ENCODE measurements at regions not wholly inside any gene's neighbourhood (a gene's known extent, or its start where the extent isn't known, plus 50 kb on each side); places are given as distances from the start of the nearest gene placed in this dataset.

DNA sequence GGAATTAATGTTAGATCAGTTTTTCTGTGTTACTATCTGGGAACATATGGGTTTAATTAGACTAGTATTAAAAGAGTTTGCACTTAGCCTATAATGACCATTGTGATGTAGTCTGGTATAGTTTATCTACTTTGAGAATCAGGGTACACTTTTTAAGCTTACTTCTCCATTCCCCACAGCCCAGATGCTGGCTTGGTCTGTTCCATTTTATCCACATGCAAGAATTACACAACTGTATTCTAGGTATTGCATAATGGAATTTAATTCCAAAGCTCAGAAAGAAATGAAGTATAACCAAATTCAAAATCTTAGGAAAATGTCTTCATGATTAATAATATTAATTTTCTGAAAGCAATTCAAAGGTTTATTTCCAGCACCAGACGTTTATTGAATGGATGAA is 122.2 kb upstream of the PDGFD start (continued):
- no peak for TF ChIP-seq ESRRA (IDR thresholded peaks at IDR 0.05; ENCODE audit: borderline replicate concordance, low read depth)

- no peak overlapping the region for H2AFZ ChIP-seq (ENCODE audit: low read depth, low read length)
- no peak for ATAC-seq
- H3K9me1 ChIP-seq (ENCODE audit: control insufficient read depth, insufficient read depth, low read length) = no peaks in the 10 kb centered on the region
- no peaks in the 10 kb centered on the region for H3K27me3 ChIP-seq (ENCODE audit: control insufficient read depth in 2 of 2, insufficient read depth in 2 of 2, low read length in 2 of 2)
- no peak overlapping the region for H3K27ac ChIP-seq (ENCODE audit: extremely low read depth, low read depth, low read length)
- no peak for TF ChIP-seq NR2F6 (CRISPR knock-in tag; IDR thresholded peaks at IDR 0.05)
- TF ChIP-seq HMGXB4 (CRISPR knock-in tag; IDR thresholded peaks at IDR 0.05) = no peak
- no peak for TF ChIP-seq MECOM (CRISPR knock-in tag; IDR thresholded peaks at IDR 0.05)
- TF ChIP-seq CEBPB (tag; IDR thresholded peaks at IDR 0.05) = peak; percentile 41; the same call in 1 of the 2 replicates
- TF ChIP-seq CEBPG (CRISPR knock-in tag; IDR thresholded peaks at IDR 0.05) = no peak
- TF ChIP-seq CEBPG (tag; conservative IDR thresholded peaks at IDR 0.05 in 1 of 2, IDR thresholded peaks at IDR 0.05 in 1 of 2) = peak in 1 of 2 experiments; percentile 74; a peak in 2 of 4 replicates
- no peaks in the 10 kb centered on the region for H3K79me2 ChIP-seq (ENCODE audit: control insufficient read depth, insufficient read depth, low read length)
- intact Hi-C loops (cut with micrococcal nuclease) = no loop called here
- FAIRE-seq = no peak
- ChIA-PET CTCF (ENCODE audit: low intra/inter-chr PET ratio) (no interaction called here), POLR2A (no interaction called here)
- in situ Hi-C loops (cut with MboI) = no loop called here
- no peaks in the 10 kb centered on the region for H4K20me1 ChIP-seq (replicated peaks; ENCODE audit: control insufficient read depth, insufficient read depth, low read length)
- no TSS peak for BruUV-seq (replicated peaks)
- no peaks in the 10 kb centered on the region for H3K9me3 ChIP-seq (replicated peaks; ENCODE audit: control insufficient read depth, insufficient read depth, low read depth, low read length)
- H3K4me3 ChIP-seq = no peak overlapping the region
- no peak for DNase-seq (ENCODE audit: extremely low read depth in 1 of 4, low spot score in 3 of 4)
- H3K9ac ChIP-seq (ENCODE audit: insufficient read depth in 1 of 2, low read depth in 2 of 2, low read length in 2 of 2) = no peak overlapping the region
- H3K36me3 ChIP-seq (ENCODE audit: control insufficient read depth, insufficient read depth, low read length) = no peaks in the 10 kb centered on the region
- no peaks in the 10 kb centered on the region for H3K4me1 ChIP-seq (replicated peaks in 1 of 2; ENCODE audit: control insufficient read depth in 2 of 2, insufficient read depth in 2 of 2, low read length in 2 of 2)
- H3K4me2 ChIP-seq (ENCODE audit: insufficient read depth, low read length) = no peak overlapping the region
Measured at GRCh38 chr11:104279587-104279986, 115.6 kb upstream of the PDGFD start.

All from K562 (cell line).